ENCODE measurements at regions not wholly inside any gene's neighbourhood (a gene's known extent, or its start where the extent isn't known, plus 50 kb on each side); places are given as distances from the start of the nearest gene placed in this dataset.

- no peak for DNase-seq
- Histone ChIP-seq H4K20me1 (ENCODE audit: insufficient read depth) (no peaks in the 10 kb centered on the region), H3K4me2 (no peak overlapping the region), H3K4me1 (replicated peaks; ENCODE audit: insufficient read depth) (no peaks in the 10 kb centered on the region), H3K36me3 (ENCODE audit: low read depth) (no peaks in the 10 kb centered on the region), H3K27ac (no peak overlapping the region), H3K9me3 (ENCODE audit: insufficient read depth, low read depth) (no peaks in the 10 kb centered on the region), H3K9me2 (ENCODE audit: insufficient read depth) (no peaks in the 10 kb centered on the region), H3K79me2 (ENCODE audit: low read depth) (no peaks in the 10 kb centered on the region), H3K4me3 (no peak overlapping the region), H3F3A (ENCODE audit: insufficient read depth, low read depth) (no peaks in the 10 kb centered on the region), H3K27me3 (ENCODE audit: insufficient read depth, low read depth) (no peaks in the 10 kb centered on the region), H2AFZ (no peak overlapping the region)
- intact Hi-C loops (cut with micrococcal nuclease; ENCODE audit: unreplicated experiment) = no loop called here
- POLR2A ChIA-PET (ENCODE audit: unreplicated experiment) = no interaction called here
- BruUV-seq (replicated peaks) = no TSS peak
- CTCF ChIA-PET = no interaction called here
- TF ChIP-seq CTCF (conservative IDR thresholded peaks at IDR 0.05) (no peak), EZH2 (IDR thresholded peaks at IDR 0.05; ENCODE audit: low read depth) (no peak)
These were observed 978.0 kb upstream of the LCORL start for GRCh38 chr4:18999595-18999994.

GRCh38 chr4:18981234-18981615 is 959.7 kb upstream of the LCORL start:
- POLR2A ChIA-PET (ENCODE audit: unreplicated experiment) = no interaction called here
- Histone ChIP-seq H3K27ac (peak overlapping the region; percentile 86), H3K9me3 (ENCODE audit: insufficient read depth, low read depth) (peaks cover 5% of the 10 kb centered on the region; the same call in 1 of the 2 replicates), H4K20me1 (ENCODE audit: insufficient read depth) (no peaks in the 10 kb centered on the region), H3K79me2 (ENCODE audit: low read depth) (no peaks in the 10 kb centered on the region), H3K9me2 (ENCODE audit: insufficient read depth) (no peaks in the 10 kb centered on the region), H3K36me3 (ENCODE audit: low read depth) (no peaks in the 10 kb centered on the region), H3K4me2 (peak overlapping the region; percentile 39), H3F3A (ENCODE audit: insufficient read depth, low read depth) (no peaks in the 10 kb centered on the region), H2AFZ (no peak overlapping the region), H3K4me3 (no peak overlapping the region), H3K4me1 (replicated peaks; ENCODE audit: insufficient read depth) (0 out of 2 replicates have a peak, but pooled peaks cover 8% of the 10 kb centered on the region), H3K27me3 (ENCODE audit: insufficient read depth, low read depth) (no peaks in the 10 kb centered on the region)
- CTCF ChIA-PET = no interaction called here
- BruUV-seq (replicated peaks) = TSS peak; percentile 94
- intact Hi-C loops (cut with micrococcal nuclease; ENCODE audit: unreplicated experiment) = no loop called here
- no peak for TF ChIP-seq EZH2 (IDR thresholded peaks at IDR 0.05; ENCODE audit: low read depth)
- no peak for TF ChIP-seq CTCF (conservative IDR thresholded peaks at IDR 0.05)
- DNase-seq = peak; percentile 13 to 46

- no peaks in the 10 kb centered on the region for H3K36me3 ChIP-seq (ENCODE audit: low read depth)
- BruUV-seq (replicated peaks) = TSS peak; percentile 81
- H3K4me2 ChIP-seq = peak overlapping the region; percentile 39
- DNase-seq = peak; percentile 34 to 35
- H3K9me3 ChIP-seq (ENCODE audit: insufficient read depth, low read depth) = peaks cover 5% of the 10 kb centered on the region; the same call in 1 of the 2 replicates
- TF ChIP-seq EZH2 (IDR thresholded peaks at IDR 0.05; ENCODE audit: low read depth) = no peak
- TF ChIP-seq CTCF (conservative IDR thresholded peaks at IDR 0.05) = no peak
- peak overlapping the region; percentile 63 for H2AFZ ChIP-seq
- H3K27me3 ChIP-seq (ENCODE audit: insufficient read depth, low read depth) = no peaks in the 10 kb centered on the region
- intact Hi-C loops (cut with micrococcal nuclease; ENCODE audit: unreplicated experiment) = no loop called here
- H3K27ac ChIP-seq = peak overlapping the region; percentile 86
- no peaks in the 10 kb centered on the region for H3K79me2 ChIP-seq (ENCODE audit: low read depth)
- no peaks in the 10 kb centered on the region for H4K20me1 ChIP-seq (ENCODE audit: insufficient read depth)
- ChIA-PET CTCF (interaction anchor here (0.6 kb wide), 1 partner anchor 115 kb away, joined by 11 read pairs; no protein-coding TSS in a partner anchor), POLR2A (ENCODE audit: unreplicated experiment) (no interaction called here)
- no peak overlapping the region for H3K4me3 ChIP-seq
- 0 out of 2 replicates have a peak, but pooled peaks cover 8% of the 10 kb centered on the region for H3K4me1 ChIP-seq (replicated peaks; ENCODE audit: insufficient read depth)
- no peaks in the 10 kb centered on the region for H3K9me2 ChIP-seq (ENCODE audit: insufficient read depth)
- no peaks in the 10 kb centered on the region for H3F3A ChIP-seq (ENCODE audit: insufficient read depth, low read depth)
These were observed 959.1 kb upstream of the LCORL start for GRCh38 chr4:18980516-18981233.

Data from PC-9 (cell line).